Stimulated activated CD8-positive, alpha-beta memory T cell treated with anti-CD3 and anti-CD28 coated beads, Interleukin-2, amount 100 ng/mL, for 48 hours (primary cell): ENCODE measurements at regions not wholly inside any gene's neighbourhood (a gene's known extent, or its start where the extent isn't known, plus 50 kb on each side); places are given as distances from the start of the nearest gene placed in this dataset.
"Not testable (repeated sequence)": the region's sequence is repeated elsewhere in the genome, so short reads cannot be mapped to it uniquely, and the experiment has no call there.

Experiments
- DNase-seq, 2 donors: peaks; one replicate each; pipeline ENCODE4 v3.0.0-alpha.2; 2020; ENCODE audit warnings: low read depth in 2 of 2

GRCh38 chr3:161691677-161692076 is 195.1 kb downstream of the OTOL1 start:
- no peak for DNase-seq

GRCh38 chr3:161694682-161695564 is 198.3 kb downstream of the OTOL1 start:
- DNase-seq, result no peak

- no peak for DNase-seq
Observed at GRCh38 chr3:161695811-161696210, 199.2 kb downstream of the OTOL1 start.

- no peak for DNase-seq
Observed at GRCh38 chr3:161700998-161701397, 204.4 kb downstream of the OTOL1 start.

GRCh38 chr3:161707253-161707652 is 210.6 kb downstream of the OTOL1 start:
- not testable (repeated sequence) for DNase-seq

- DNase-seq, result no peak
Observed at GRCh38 chr3:161713731-161714130, 217.1 kb downstream of the OTOL1 start.

- no peak for DNase-seq
Observed at GRCh38 chr3:161731968-161732367, 235.4 kb downstream of the OTOL1 start.

GRCh38 chr3:161737171-161737570 is 240.6 kb downstream of the OTOL1 start:
- DNase-seq, result no peak

GRCh38 chr3:161740421-161740820 is 243.8 kb downstream of the OTOL1 start:
- no peak for DNase-seq

GRCh38 chr3:161744366-161744765 is 247.8 kb downstream of the OTOL1 start:
- no peak for DNase-seq

- no peak for DNase-seq
Observed at GRCh38 chr3:161745741-161746140, 249.1 kb downstream of the OTOL1 start.

- DNase-seq, result no peak
Observed at GRCh38 chr3:161748049-161748448, 251.4 kb downstream of the OTOL1 start.

GRCh38 chr3:161754420-161755053 is 257.9 kb downstream of the OTOL1 start:
- no peak for DNase-seq

GRCh38 chr3:161759444-161759843 is 262.8 kb downstream of the OTOL1 start:
- DNase-seq, result no peak

- DNase-seq, result no peak
Observed at GRCh38 chr3:161766331-161766730, 269.7 kb downstream of the OTOL1 start.

GRCh38 chr3:161770484-161771386 is 274.1 kb downstream of the OTOL1 start:
- no peak for DNase-seq

GRCh38 chr3:161781381-161781780 is 284.8 kb downstream of the OTOL1 start:
- no peak for DNase-seq

- DNase-seq, result no peak
Observed at GRCh38 chr3:161793194-161793930, 296.8 kb downstream of the OTOL1 start.

- DNase-seq, result no peak
Observed at GRCh38 chr3:161794551-161794950, 297.9 kb downstream of the OTOL1 start.

GRCh38 chr3:161796312-161796711 is 299.7 kb downstream of the OTOL1 start:
- DNase-seq, result no peak

GRCh38 chr3:161796780-161797179 is 300.2 kb downstream of the OTOL1 start:
- DNase-seq, result no peak
